ENCODE measurements at regions not wholly inside any gene's neighbourhood (a gene's known extent, or its start where the extent isn't known, plus 50 kb on each side); places are given as distances from the start of the nearest gene placed in this dataset.

DNA sequence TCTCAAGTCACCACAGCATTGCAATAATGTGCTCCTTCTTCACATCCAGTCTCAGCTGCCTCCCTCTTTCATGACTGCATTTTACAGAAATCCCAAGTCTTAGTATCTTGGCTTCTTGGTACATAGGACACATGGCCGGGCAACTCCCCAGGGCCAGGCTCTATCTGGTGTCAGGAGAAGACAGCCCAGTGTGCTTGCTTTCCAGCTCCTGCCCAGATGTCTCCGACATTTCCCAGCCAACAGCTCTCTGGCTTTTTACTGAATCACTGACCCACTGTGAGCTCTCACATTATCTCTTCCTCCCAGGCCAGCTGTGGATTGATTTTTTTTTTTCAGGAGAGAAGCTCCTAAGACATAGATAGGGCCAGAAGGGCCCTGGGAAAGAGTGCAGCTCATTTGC is 346.0 kb upstream of the C11orf87 start:
- TF ChIP-seq, protein P1, sequence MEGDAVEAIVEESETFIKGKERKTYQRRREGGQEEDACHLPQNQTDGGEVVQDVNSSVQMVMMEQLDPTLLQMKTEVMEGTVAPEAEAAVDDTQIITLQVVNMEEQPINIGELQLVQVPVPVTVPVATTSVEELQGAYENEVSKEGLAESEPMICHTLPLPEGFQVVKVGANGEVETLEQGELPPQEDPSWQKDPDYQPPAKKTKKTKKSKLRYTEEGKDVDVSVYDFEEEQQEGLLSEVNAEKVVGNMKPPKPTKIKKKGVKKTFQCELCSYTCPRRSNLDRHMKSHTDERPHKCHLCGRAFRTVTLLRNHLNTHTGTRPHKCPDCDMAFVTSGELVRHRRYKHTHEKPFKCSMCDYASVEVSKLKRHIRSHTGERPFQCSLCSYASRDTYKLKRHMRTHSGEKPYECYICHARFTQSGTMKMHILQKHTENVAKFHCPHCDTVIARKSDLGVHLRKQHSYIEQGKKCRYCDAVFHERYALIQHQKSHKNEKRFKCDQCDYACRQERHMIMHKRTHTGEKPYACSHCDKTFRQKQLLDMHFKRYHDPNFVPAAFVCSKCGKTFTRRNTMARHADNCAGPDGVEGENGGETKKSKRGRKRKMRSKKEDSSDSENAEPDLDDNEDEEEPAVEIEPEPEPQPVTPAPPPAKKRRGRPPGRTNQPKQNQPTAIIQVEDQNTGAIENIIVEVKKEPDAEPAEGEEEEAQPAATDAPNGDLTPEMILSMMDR (IDR thresholded peaks at IDR 0.05; ENCODE audit: control insufficient read depth, extremely low read depth, insufficient read depth), result no peak
- no peak for DNase-seq (ENCODE audit: low read depth)
- no peak overlapping the region for H3K4me3 ChIP-seq (ENCODE audit: low read depth, low read length)

DNA sequence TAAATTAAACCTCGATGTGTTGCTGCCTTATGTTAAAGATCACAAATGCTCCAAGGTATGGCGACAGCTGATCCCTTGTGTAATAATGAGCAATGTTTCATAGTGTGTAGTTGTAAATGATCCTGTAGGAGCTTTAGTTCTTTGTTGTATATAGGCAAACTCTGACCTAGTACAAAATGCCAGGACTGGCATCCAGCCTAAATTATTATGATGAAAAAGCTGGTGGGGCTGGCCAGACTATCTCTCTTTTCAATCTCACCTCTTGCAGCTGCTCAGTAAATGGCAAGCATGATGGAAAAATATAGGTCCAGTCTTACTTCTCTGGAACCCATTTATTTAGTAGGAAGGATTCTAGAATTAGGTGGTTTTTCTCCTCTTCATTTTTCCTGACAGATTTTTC is 345.1 kb upstream of the C11orf87 start:
- TF ChIP-seq, protein P1 (IDR thresholded peaks at IDR 0.05; ENCODE audit: control insufficient read depth, extremely low read depth, insufficient read depth), result no peak
- no peak overlapping the region for H3K4me3 ChIP-seq (ENCODE audit: low read depth, low read length)

DNA sequence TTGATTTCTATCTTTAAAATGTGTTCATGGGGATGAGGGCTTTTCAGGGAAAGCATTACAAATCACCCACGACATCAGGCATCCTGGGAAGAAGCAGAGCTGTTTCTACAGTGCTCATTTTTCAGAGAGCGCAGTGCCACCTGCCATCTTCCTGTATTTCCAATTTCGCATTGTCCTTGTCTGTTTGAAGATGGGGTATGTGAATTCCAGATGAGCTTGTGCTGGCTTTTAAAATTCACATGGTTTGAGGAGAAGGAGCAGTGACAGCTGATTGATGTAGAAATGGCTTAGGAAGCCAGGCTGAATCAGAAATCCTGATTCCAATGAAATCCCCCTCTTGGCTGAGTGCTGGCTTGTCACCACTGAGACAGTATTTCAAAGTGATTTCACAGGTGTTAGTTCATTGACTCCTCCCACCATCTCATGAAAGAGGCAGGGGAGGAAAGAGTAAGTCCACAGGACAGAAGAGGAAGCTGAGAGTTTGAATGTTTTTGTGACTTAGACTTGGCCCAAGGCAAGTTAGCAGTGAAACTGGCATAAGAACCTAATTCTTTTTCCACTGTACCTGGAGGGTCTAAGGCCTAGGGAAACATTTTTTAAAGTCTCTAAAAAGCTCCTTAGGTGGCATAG is 344.6 kb upstream of the C11orf87 start:
- no peak for DNase-seq (ENCODE audit: low read depth)
- TF ChIP-seq, protein P1 (IDR thresholded peaks at IDR 0.05; ENCODE audit: control insufficient read depth, extremely low read depth, insufficient read depth), result no peak
- H3K4me3 ChIP-seq (ENCODE audit: low read depth, low read length), result no peak overlapping the region

More for the DNA sequence above, 345.1 kb upstream of the C11orf87 start:
- DNase-seq (ENCODE audit: low read depth), result peak; percentile 7

DNA sequence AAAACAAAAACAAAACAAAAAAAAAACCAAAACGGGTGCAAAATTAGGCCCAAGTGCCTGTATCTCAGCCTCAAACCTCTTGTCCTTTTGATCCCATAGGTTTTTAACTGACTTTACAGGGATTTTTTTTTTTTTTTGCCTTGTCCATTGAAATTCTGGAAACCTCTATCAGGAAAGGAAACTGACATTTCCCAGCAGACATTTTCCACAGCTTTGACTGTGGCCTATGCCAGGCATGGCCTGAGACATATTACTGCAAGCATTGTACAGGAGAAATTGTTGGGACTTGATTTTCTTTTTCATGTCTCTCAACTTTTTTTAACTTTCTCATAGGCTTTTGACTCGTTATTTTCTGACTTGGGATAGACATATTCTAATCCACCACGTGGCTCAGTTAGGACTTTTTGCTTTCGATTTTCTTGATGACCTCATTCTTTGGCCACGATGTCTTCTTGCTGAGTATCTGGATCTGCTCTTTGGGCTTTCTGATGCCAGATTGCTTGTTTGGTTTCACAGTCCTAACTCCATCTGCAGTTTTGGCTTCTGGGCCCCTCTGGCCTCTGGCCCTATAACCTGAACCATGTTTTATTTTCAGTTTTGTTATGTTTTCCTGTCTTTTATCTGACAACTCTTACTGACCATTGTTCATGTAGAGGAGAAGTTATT is 336.1 kb upstream of the C11orf87 start:
- H3K4me3 ChIP-seq (ENCODE audit: low read depth, low read length), result no peak overlapping the region
- TF ChIP-seq, protein P1 (IDR thresholded peaks at IDR 0.05; ENCODE audit: control insufficient read depth, extremely low read depth, insufficient read depth), result no peak
- DNase-seq (ENCODE audit: low read depth), result no peak

DNA sequence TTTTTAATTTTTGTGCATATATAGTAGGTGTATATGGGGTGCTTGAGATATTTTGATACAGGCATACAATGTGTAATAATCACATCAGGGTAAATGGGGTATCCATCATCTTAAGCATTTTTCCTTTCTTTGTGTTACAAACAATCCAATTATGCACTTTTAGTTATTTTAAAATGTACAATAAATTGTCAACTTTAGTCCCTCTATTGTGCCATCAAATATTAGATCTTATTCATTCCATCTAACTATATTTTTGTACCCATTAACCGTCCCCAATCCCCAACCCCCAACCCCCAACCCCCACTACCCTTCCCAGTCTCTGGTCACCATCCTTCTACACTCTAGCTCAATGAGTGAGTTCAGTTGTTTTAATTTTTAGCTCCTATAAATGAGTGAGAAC is 335.1 kb upstream of the C11orf87 start:
- TF ChIP-seq, protein P1 (IDR thresholded peaks at IDR 0.05; ENCODE audit: control insufficient read depth, extremely low read depth, insufficient read depth), result no peak
- no peak overlapping the region for H3K4me3 ChIP-seq (ENCODE audit: low read depth, low read length)
- DNase-seq (ENCODE audit: low read depth), result no peak

DNA sequence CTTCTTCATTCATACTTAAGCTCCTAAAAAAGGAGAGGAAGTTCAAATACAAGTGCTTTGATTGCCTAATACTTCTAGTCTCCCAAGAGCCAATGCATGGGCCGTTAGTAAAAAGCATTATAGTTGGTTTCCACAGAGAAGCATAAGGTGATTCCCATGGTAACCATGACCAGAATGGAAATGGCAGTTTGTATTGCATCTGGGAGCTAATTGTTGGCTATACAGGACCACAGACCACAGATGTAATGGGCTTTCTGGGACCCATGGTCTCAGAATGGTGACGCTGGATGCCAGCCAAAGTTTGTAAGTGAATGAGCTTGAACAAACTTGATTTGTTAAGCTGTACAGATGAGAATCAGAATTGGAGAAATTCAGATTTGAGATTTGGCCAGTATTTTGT is 333.9 kb upstream of the C11orf87 start:
- no peak overlapping the region for H3K4me3 ChIP-seq (ENCODE audit: low read depth, low read length)
- DNase-seq (ENCODE audit: low read depth), result no peak
- TF ChIP-seq, protein P1 (IDR thresholded peaks at IDR 0.05; ENCODE audit: control insufficient read depth, extremely low read depth, insufficient read depth), result no peak

DNA sequence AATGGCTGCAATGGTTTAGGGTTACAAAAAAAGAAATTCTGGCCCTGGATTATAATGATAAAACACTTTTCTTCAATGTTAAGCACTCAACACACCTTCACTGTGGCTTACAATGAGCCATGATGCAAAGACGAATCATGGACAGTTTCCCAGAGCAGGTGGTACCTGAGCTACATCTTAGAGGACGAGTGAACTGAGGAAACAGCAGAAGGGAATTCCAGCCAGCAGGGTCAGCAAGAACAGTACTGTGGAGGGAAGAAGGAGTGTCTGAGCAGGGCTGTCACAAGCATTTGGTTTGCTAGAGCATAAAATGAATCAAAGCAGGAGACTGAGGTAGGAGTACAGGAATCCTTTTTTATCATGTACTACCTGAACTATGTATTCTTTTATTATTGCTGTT is 332.8 kb upstream of the C11orf87 start:
- TF ChIP-seq, protein P1 (IDR thresholded peaks at IDR 0.05; ENCODE audit: control insufficient read depth, extremely low read depth, insufficient read depth), result no peak
- H3K4me3 ChIP-seq (ENCODE audit: low read depth, low read length), result no peak overlapping the region
- no peak for DNase-seq (ENCODE audit: low read depth)
